ENCODE measurements at regions not wholly inside any gene's neighbourhood (a gene's known extent, or its start where the extent isn't known, plus 50 kb on each side); places are given as distances from the start of the nearest gene placed in this dataset.

- TF ChIP-seq CTCF (IDR thresholded peaks at IDR 0.05; ENCODE audit: borderline replicate concordance, insufficient read depth, low read depth, low read length), result no peak
- H3K4me3 ChIP-seq (ENCODE audit: low read depth, low read length), result no peak overlapping the region
Measured at GRCh38 chr1:29948581-29948980, 712.3 kb downstream of the PTPRU start.

GRCh38 chr1:29946057-29946456, 709.7 kb downstream of the PTPRU start:
- TF ChIP-seq CTCF (IDR thresholded peaks at IDR 0.05; ENCODE audit: borderline replicate concordance, insufficient read depth, low read depth, low read length), result no peak
- no peak overlapping the region for H3K4me3 ChIP-seq (ENCODE audit: low read depth, low read length)

- no peak for TF ChIP-seq CTCF (IDR thresholded peaks at IDR 0.05; ENCODE audit: borderline replicate concordance, insufficient read depth, low read depth, low read length)
- no peak overlapping the region for H3K4me3 ChIP-seq (ENCODE audit: low read depth, low read length)
Measured at GRCh38 chr1:29945426-29945825, 709.1 kb downstream of the PTPRU start.

DNA sequence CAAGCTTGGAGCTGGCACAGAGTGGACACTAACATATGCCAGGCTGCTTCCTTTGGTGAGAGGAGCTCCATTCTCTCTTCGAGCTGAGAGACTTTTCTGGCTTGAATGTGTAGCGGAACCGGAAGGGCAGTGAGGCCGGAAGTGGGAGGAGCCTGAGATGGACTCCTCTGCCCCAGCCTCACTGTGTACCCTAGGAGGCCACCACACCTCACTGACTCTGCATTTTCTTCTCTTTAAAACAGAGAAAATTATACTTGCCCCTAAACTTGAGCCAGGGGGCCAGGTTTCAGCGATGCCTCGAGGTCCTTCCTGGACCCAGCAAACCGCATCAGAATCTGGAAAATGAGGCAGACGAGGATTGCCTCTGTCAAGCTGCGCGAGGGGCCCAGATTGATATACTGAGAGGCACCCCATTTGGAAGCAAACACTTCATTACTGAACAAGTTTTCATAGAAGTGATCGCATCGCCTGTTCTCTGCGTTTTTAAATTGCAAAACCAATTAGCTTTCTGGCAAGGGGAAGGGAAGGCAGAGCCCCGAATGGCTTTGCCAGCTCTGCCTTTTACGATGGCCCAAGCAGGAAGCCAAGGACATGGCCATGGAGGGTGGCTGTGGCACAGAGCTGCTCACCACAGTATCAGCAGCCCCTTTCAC, 708.1 kb downstream of the PTPRU start:
- H3K4me3 ChIP-seq (ENCODE audit: low read depth, low read length), result no peak overlapping the region
- TF ChIP-seq CTCF (IDR thresholded peaks at IDR 0.05; ENCODE audit: borderline replicate concordance, insufficient read depth, low read depth, low read length), result no peak

DNA sequence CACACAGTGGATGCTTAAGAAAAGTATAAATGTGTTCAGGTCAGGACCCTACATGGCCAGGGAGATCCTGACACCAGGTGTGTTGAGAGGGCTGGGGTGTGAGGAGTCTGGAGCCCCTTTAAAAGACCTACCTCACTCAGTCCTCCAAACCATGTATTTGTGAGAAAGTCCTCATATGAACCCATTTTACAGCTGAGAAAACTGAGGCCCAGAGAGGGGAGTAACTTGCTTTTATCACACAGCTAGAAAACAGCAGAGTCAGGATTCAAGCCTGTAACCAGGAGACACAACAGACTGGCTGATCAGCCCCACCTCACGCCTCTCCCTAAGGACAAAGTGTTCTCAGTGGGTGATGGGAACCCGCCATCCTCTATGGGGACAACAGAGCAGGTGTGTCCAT, 706.7 kb downstream of the PTPRU start:
- no peak for TF ChIP-seq CTCF (IDR thresholded peaks at IDR 0.05; ENCODE audit: borderline replicate concordance, insufficient read depth, low read depth, low read length)

GRCh38 chr1:29939079-29939478, 702.8 kb downstream of the PTPRU start:
- no peak overlapping the region for H3K4me3 ChIP-seq (ENCODE audit: low read depth, low read length)
- TF ChIP-seq CTCF (IDR thresholded peaks at IDR 0.05; ENCODE audit: borderline replicate concordance, insufficient read depth, low read depth, low read length), result no peak

More for the DNA sequence above, 706.7 kb downstream of the PTPRU start:
- H3K4me3 ChIP-seq (ENCODE audit: low read depth, low read length), result no peak overlapping the region

DNA sequence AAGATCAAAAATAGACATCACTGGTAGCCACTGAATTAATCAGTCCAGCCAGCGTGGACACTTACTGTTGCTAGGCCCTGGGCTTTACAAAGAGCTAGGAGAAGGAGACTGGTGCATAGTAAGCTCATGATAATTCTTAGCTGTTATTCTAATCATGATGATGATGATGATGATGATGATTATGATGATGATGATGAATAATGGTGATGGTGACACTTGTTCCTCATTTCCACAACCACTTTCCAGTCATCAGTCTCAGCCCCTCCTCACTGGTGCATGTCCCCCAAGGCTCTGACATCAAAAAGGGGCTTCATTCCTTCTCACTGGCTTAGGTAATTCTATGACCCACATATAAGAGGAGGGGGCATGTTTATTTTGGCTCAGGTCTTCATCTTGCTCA, 701.0 kb downstream of the PTPRU start:
- no peak for TF ChIP-seq CTCF (IDR thresholded peaks at IDR 0.05; ENCODE audit: borderline replicate concordance, insufficient read depth, low read depth, low read length)
- H3K4me3 ChIP-seq (ENCODE audit: low read depth, low read length), result no peak overlapping the region

Measured in GM12875 (cell line).